Effector memory CD8-positive, alpha-beta T cell (primary cell): ENCODE measurements at regions not wholly inside any gene's neighbourhood (a gene's known extent, or its start where the extent isn't known, plus 50 kb on each side); places are given as distances from the start of the nearest gene placed in this dataset.
"Not testable (repeated sequence)": the region's sequence is repeated elsewhere in the genome, so short reads cannot be mapped to it uniquely, and the experiment has no call there.

ENCODE experiments used
- ATAC-seq: fragments of 150-1000 bp; cut with Tn5 transposase; replicated peaks from 2 replicates; pipeline ENCODE4 v1.10.0; 2021; ENCODE audit warnings: mild to moderate bottlenecking, moderate library complexity
- DNase-seq, 3 experiments: peaks; one replicate each; pipeline ENCODE4 v3.0.0; 2021
- H3K27ac Mint-ChIP-seq, 2 donors: one replicate each; pipeline ENCODE4 v1.8.0; 2022; ENCODE audit warnings: mild to moderate bottlenecking in 2 of 2, mixed read lengths in 2 of 2, moderate library complexity in 2 of 2
- H3K27me3 Mint-ChIP-seq, 2 donors: one replicate each; pipeline ENCODE4 v1.8.0; 2022; ENCODE audit warnings: mixed read lengths in 2 of 2
- H3K36me3 Mint-ChIP-seq: one replicate; pipeline ENCODE4 v1.8.0; 2022; ENCODE audit warnings: mild to moderate bottlenecking, moderate library complexity, mixed read lengths; ENCODE audit not compliant: insufficient read depth
- H3K4me1 Mint-ChIP-seq, 2 donors: one replicate each; pipeline ENCODE4 v1.8.0; 2022; ENCODE audit warnings: low read depth in 2 of 2, mixed read lengths in 2 of 2
- H3K4me3 Mint-ChIP-seq, 2 donors: one replicate each; pipeline ENCODE4 v1.8.0; 2022; ENCODE audit warnings: mild to moderate bottlenecking in 2 of 2, mixed read lengths in 2 of 2, moderate library complexity in 2 of 2
- H3K9me3 Mint-ChIP-seq, 2 donors: one replicate each; pipeline ENCODE4 v1.8.0; 2022; ENCODE audit warnings: mixed read lengths in 2 of 2

- H3K36me3 Mint-ChIP-seq = no peaks in the 10 kb centered on the region
- no peak for ATAC-seq
Observed at GRCh38 chr6:12479881-12480280, 189.7 kb downstream of the EDN1 start.

GRCh38 chr6:12480379-12480778 is 190.2 kb downstream of the EDN1 start:
- Mint-ChIP-seq H3K4me1 (no peaks in the 10 kb centered on the region), H3K9me3 (no peaks in the 10 kb centered on the region), H3K36me3 (no peaks in the 10 kb centered on the region), H3K27ac (no peak overlapping the region), H3K4me3 (no peak overlapping the region), H3K27me3 (no peaks in the 10 kb centered on the region)
- DNase-seq = no peak
- ATAC-seq = no peak

More at GRCh38 chr6:12479881-12480280, 189.7 kb downstream of the EDN1 start:
- no peak overlapping the region for H3K27ac Mint-ChIP-seq
- H3K27me3 Mint-ChIP-seq = no peaks in the 10 kb centered on the region
- H3K9me3 Mint-ChIP-seq = no peaks in the 10 kb centered on the region
- no peaks in the 10 kb centered on the region for H3K4me1 Mint-ChIP-seq
- H3K4me3 Mint-ChIP-seq = no peak overlapping the region
- DNase-seq = no peak

GRCh38 chr6:12481292-12481691 is 191.1 kb downstream of the EDN1 start:
- ATAC-seq = no peak
- DNase-seq = no peak
- no peaks in the 10 kb centered on the region for H3K36me3 Mint-ChIP-seq
- H3K4me3 Mint-ChIP-seq = no peak overlapping the region
- H3K4me1 Mint-ChIP-seq = no peaks in the 10 kb centered on the region
- H3K27ac Mint-ChIP-seq = no peak overlapping the region
- no peaks in the 10 kb centered on the region for H3K9me3 Mint-ChIP-seq
- no peaks in the 10 kb centered on the region for H3K27me3 Mint-ChIP-seq

GRCh38 chr6:12481850-12482249 is 191.7 kb downstream of the EDN1 start:
- Mint-ChIP-seq H3K36me3 (no peaks in the 10 kb centered on the region), H3K9me3 (no peaks in the 10 kb centered on the region), H3K27me3 (no peaks in the 10 kb centered on the region), H3K4me1 (no peaks in the 10 kb centered on the region), H3K27ac (no peak overlapping the region), H3K4me3 (no peak overlapping the region)
- ATAC-seq (no peak), DNase-seq (no peak)

- no peak for DNase-seq
- Mint-ChIP-seq H3K4me3 (no peak overlapping the region), H3K9me3 (no peaks in the 10 kb centered on the region), H3K36me3 (no peaks in the 10 kb centered on the region), H3K27ac (no peak overlapping the region), H3K4me1 (no peaks in the 10 kb centered on the region), H3K27me3 (no peaks in the 10 kb centered on the region)
- ATAC-seq = no peak
Observed at GRCh38 chr6:12482386-12483375, 192.5 kb downstream of the EDN1 start.

GRCh38 chr6:12483712-12484111 is 193.6 kb downstream of the EDN1 start:
- Mint-ChIP-seq H3K36me3 (no peaks in the 10 kb centered on the region), H3K9me3 (no peaks in the 10 kb centered on the region), H3K27ac (no peak overlapping the region), H3K27me3 (no peaks in the 10 kb centered on the region), H3K4me1 (no peaks in the 10 kb centered on the region), H3K4me3 (peak overlapping the region in 1 of 2 donors; percentile 30)
- ATAC-seq = no peak
- no peak for DNase-seq

- Mint-ChIP-seq H3K4me1 (no peaks in the 10 kb centered on the region), H3K36me3 (no peaks in the 10 kb centered on the region), H3K27ac (no peak overlapping the region), H3K9me3 (no peaks in the 10 kb centered on the region), H3K27me3 (no peaks in the 10 kb centered on the region), H3K4me3 (no peak overlapping the region)
- ATAC-seq = no peak
- no peak for DNase-seq
Observed at GRCh38 chr6:12484519-12484918, 194.4 kb downstream of the EDN1 start.

- DNase-seq (no peak), ATAC-seq (no peak)
- Mint-ChIP-seq H3K4me3 (no peak overlapping the region), H3K4me1 (no peaks in the 10 kb centered on the region), H3K27ac (no peak overlapping the region), H3K27me3 (no peaks in the 10 kb centered on the region), H3K36me3 (no peaks in the 10 kb centered on the region), H3K9me3 (no peaks in the 10 kb centered on the region)
Observed at GRCh38 chr6:12485226-12485764, 195.1 kb downstream of the EDN1 start.

GRCh38 chr6:12485837-12486236 is 195.7 kb downstream of the EDN1 start:
- Mint-ChIP-seq H3K36me3 (no peaks in the 10 kb centered on the region), H3K27ac (no peak overlapping the region), H3K4me1 (no peaks in the 10 kb centered on the region), H3K27me3 (no peaks in the 10 kb centered on the region), H3K4me3 (no peak overlapping the region), H3K9me3 (no peaks in the 10 kb centered on the region)
- DNase-seq = no peak
- ATAC-seq = no peak

GRCh38 chr6:12490351-12490903 is 200.3 kb downstream of the EDN1 start:
- no peak overlapping the region for H3K4me3 Mint-ChIP-seq
- ATAC-seq (no peak), DNase-seq (no peak)
- H3K36me3 Mint-ChIP-seq = no peaks in the 10 kb centered on the region
- no peak overlapping the region for H3K27ac Mint-ChIP-seq
- H3K27me3 Mint-ChIP-seq = peaks cover 0 to 15% of the 10 kb centered on the region in 2 donors
- H3K9me3 Mint-ChIP-seq = no peaks in the 10 kb centered on the region
- no peaks in the 10 kb centered on the region for H3K4me1 Mint-ChIP-seq

GRCh38 chr6:12490904-12491571 is 200.9 kb downstream of the EDN1 start:
- no peak for DNase-seq
- Mint-ChIP-seq H3K27me3 (peaks cover 0 to 18% of the 10 kb centered on the region in 2 donors), H3K27ac (no peak overlapping the region), H3K4me1 (no peaks in the 10 kb centered on the region), H3K4me3 (no peak overlapping the region), H3K9me3 (no peaks in the 10 kb centered on the region), H3K36me3 (no peaks in the 10 kb centered on the region)
- ATAC-seq = no peak

- H3K9me3 Mint-ChIP-seq, H3K4me1 Mint-ChIP-seq, H3K27ac Mint-ChIP-seq, H3K36me3 Mint-ChIP-seq, H3K4me3 Mint-ChIP-seq, ATAC-seq, DNase-seq: not testable (repeated sequence)
- peaks cover 4 to 18% of the 10 kb centered on the region in 2 donors for H3K27me3 Mint-ChIP-seq
Observed at GRCh38 chr6:12492929-12493328, 202.8 kb downstream of the EDN1 start.

- H3K27ac Mint-ChIP-seq = no peak overlapping the region
- no peak for ATAC-seq
- H3K9me3 Mint-ChIP-seq = no peaks in the 10 kb centered on the region
- H3K27me3 Mint-ChIP-seq = peaks cover 4 to 18% of the 10 kb centered on the region in 2 donors
- no peak overlapping the region for H3K4me3 Mint-ChIP-seq
- H3K36me3 Mint-ChIP-seq = no peaks in the 10 kb centered on the region
- DNase-seq = no peak
- no peaks in the 10 kb centered on the region for H3K4me1 Mint-ChIP-seq
Observed at GRCh38 chr6:12493446-12493845, 203.3 kb downstream of the EDN1 start.
